HCT116 (cell line): ENCODE measurements at regions not wholly inside any gene's neighbourhood (a gene's known extent, or its start where the extent isn't known, plus 50 kb on each side); places are given as distances from the start of the nearest gene placed in this dataset.

ENCODE experiments used
- ATAC-seq: fragments of 200-7000 bp; cut with Tn5 transposase; 2 replicates; pipeline ENCODE4 v1.9.1; 2020; ENCODE audit warnings: mild to moderate bottlenecking, moderate library complexity
- BruUV-seq: library from RNA; stranded (reverse); fragments of 400-500 nt; replicated peaks from 2 replicates; lab custom pipeline; 2021; lab: Mats Ljungman, UMichigan
- CTCF ChIA-PET: fragments of 300-600 bp; sonication (Branson Sonifier 250); formaldehyde crosslinking; loops from one replicate; lab custom pipeline; 2021; ENCODE audit warnings: antibody characterized with exemption; lab: Charles Lee
- POLR2A ChIA-PET: fragments of 300-600, 350-600 bp; sonication (Branson Sonifier 250); formaldehyde crosslinking; loops from one replicate; lab custom pipeline; 2021; ENCODE audit warnings: antibody characterized with exemption; lab: Charles Lee
- RAD21 ChIA-PET, 2 experiments: fragments of 300-600 bp; sonication (Branson Sonifier 250); formaldehyde crosslinking; loops; one replicate each; lab custom pipeline; 2023; ENCODE audit warnings: low total read pairs in 2 of 2; ENCODE audit not compliant: uncharacterized antibody in 2 of 2, unreplicated experiment in 2 of 2, low non-redundant PET in 1 of 2; lab: Charles Lee
- DNase-seq: peaks from one replicate; pipeline ENCODE4 v3.0.0-alpha.2; 2010; ENCODE audit warnings: low read depth, low spot score
- H2AFZ ChIP-seq: fragments of 200-600 bp; shearing (Covaris generic), sonication (generic); 2 replicates; pipeline ENCODE4 v1.6.1; 2017; ENCODE audit warnings: low read depth, mixed run types, mixed read lengths, antibody characterized with exemption, low read length; ENCODE audit not compliant: poor library complexity, severe bottlenecking
- H3K27ac ChIP-seq: 2 replicates; pipeline ENCODE4 v1.5.1; 2012; ENCODE audit warnings: low read depth, low read length
- H3K27me3 ChIP-seq: fragments of 200-600 bp; sonication (generic); 2 replicates; pipeline ENCODE4 v1.6.1; 2016; ENCODE audit warnings: mixed run types, low read length, mixed read lengths; ENCODE audit not compliant: insufficient read depth
- H3K36me3 ChIP-seq, 2 experiments: fragments of 200-500 bp in 1 of 2; fragments of 200-600 bp in 1 of 2; sonication (Bioruptor generic) in 1 of 2; sonication (generic) in 1 of 2; 2 replicates each; pipeline versions ENCODE4 v1.5.1 to v1.6.1; 2014 to 2016; ENCODE audit warnings: low read length in 2 of 2, inconsistent platforms in 1 of 2, mixed read lengths in 1 of 2, mixed run types in 1 of 2; ENCODE audit not compliant: insufficient read depth in 2 of 2, control insufficient read depth in 1 of 2
- H3K4me1 ChIP-seq, 2 experiments: fragments of 200-600 bp in 1 of 2; sonication (generic) in 1 of 2; 2 replicates each; pipeline versions ENCODE4 v1.5.1 to v1.6.1; 2012 to 2017; ENCODE audit warnings: low read length in 2 of 2, inconsistent platforms in 1 of 2, mild to moderate bottlenecking in 1 of 2, mixed read lengths in 1 of 2, mixed run types in 1 of 2, moderate library complexity in 1 of 2; ENCODE audit not compliant: insufficient read depth in 2 of 2, control insufficient read depth in 1 of 2
- H3K4me2 ChIP-seq: fragments of 200-600 bp; sonication (generic); 2 replicates; pipeline ENCODE4 v1.6.1; 2017; ENCODE audit warnings: mixed run types, low read length, mixed read lengths
- H3K4me3 ChIP-seq, 2 experiments: fragments of 200-600 bp in 1 of 2; sonication (generic) in 1 of 2; replicated peaks in 1 of 2; 2 replicates each; pipeline ENCODE4 v1.5.1; 2011 to 2016; ENCODE audit warnings: low read length in 2 of 2, control low read depth in 1 of 2, low read depth in 1 of 2, mild to moderate bottlenecking in 1 of 2, mixed read lengths in 1 of 2, mixed run types in 1 of 2
- H3K79me2 ChIP-seq: fragments of 200-600 bp; sonication (generic); 2 replicates; pipeline ENCODE4 v1.6.1; 2017; ENCODE audit warnings: mild to moderate bottlenecking, mixed run types, low read length, moderate library complexity, mixed read lengths; ENCODE audit not compliant: insufficient read depth
- H3K9ac ChIP-seq: fragments of 200-600 bp; sonication (generic); 2 replicates; pipeline ENCODE4 v1.6.1; 2016; ENCODE audit warnings: low read length, mixed read lengths
- H3K9me2 ChIP-seq: fragments of 200-600 bp; sonication (generic), shearing (Covaris generic); 2 replicates; pipeline ENCODE4 v1.6.1; 2017; ENCODE audit warnings: mixed run types, mild to moderate bottlenecking, moderate library complexity; ENCODE audit not compliant: insufficient read depth
- H3K9me3 ChIP-seq, 2 experiments: fragments of 200-500 bp in 1 of 2; fragments of 200-600 bp in 1 of 2; sonication (Bioruptor generic) in 1 of 2; sonication (generic) in 1 of 2; 2 replicates each; pipeline ENCODE4 v1.6.1; 2014 to 2017; ENCODE audit warnings: low read length in 2 of 2, mixed read lengths in 2 of 2, inconsistent platforms in 1 of 2, low read depth in 1 of 2, mild to moderate bottlenecking in 1 of 2, mixed run types in 1 of 2, moderate library complexity in 1 of 2; ENCODE audit not compliant: control insufficient read depth in 1 of 2, insufficient read depth in 1 of 2
- H4K20me1 ChIP-seq: fragments of 200-600 bp; sonication (generic), shearing (Covaris generic); 2 replicates; pipeline ENCODE4 v1.6.1; 2017; ENCODE audit warnings: mixed run types, mild to moderate bottlenecking, moderate library complexity; ENCODE audit not compliant: insufficient read depth
- ATF3 ChIP-seq: IDR thresholded peaks from 2 replicates; pipeline ENCODE4 v1.6.1; 2012
- CBX3 ChIP-seq: IDR thresholded peaks from 2 replicates; pipeline ENCODE4 v1.6.1; 2012; ENCODE audit warnings: low read depth
- ELF1 ChIP-seq: IDR thresholded peaks from 2 replicates; pipeline ENCODE4 v1.6.1; 2012; ENCODE audit warnings: low read depth, borderline replicate concordance
- JUND ChIP-seq: IDR thresholded peaks from 2 replicates; pipeline ENCODE4 v1.6.1; 2012
- POLR2A ChIP-seq: IDR thresholded peaks from 2 replicates; pipeline ENCODE4 v1.7.0; 2011; ENCODE audit warnings: borderline replicate concordance; ENCODE audit not compliant: insufficient read depth, insufficient read length; ENCODE audit errors: extremely low read depth
- POLR2AphosphoS5 ChIP-seq: IDR thresholded peaks from 2 replicates; pipeline ENCODE4 v1.6.1; 2011; ENCODE audit warnings: mild to moderate bottlenecking, low read depth, low read length, moderate library complexity
- REST ChIP-seq: IDR thresholded peaks from 2 replicates; pipeline ENCODE4 v1.6.1; 2012; ENCODE audit warnings: low read depth
- SIN3A ChIP-seq: IDR thresholded peaks from 2 replicates; pipeline ENCODE4 v1.6.1; 2012; ENCODE audit warnings: low read depth
- SP1 ChIP-seq: IDR thresholded peaks from 2 replicates; pipeline ENCODE4 v1.6.1; 2012; ENCODE audit warnings: low read depth
- TCF7L2 ChIP-seq: IDR thresholded peaks from 2 replicates; pipeline ENCODE4 v1.7.0; 2011; ENCODE audit warnings: borderline replicate concordance, inconsistent platforms; ENCODE audit not compliant: insufficient read depth, insufficient read length; ENCODE audit errors: extremely low read depth
- YY1 ChIP-seq: IDR thresholded peaks from 2 replicates; pipeline ENCODE4 v1.6.1; 2011; ENCODE audit warnings: low read length, low read depth, moderate library complexity, mild to moderate bottlenecking; ENCODE audit not compliant: insufficient replicate concordance; ENCODE audit errors: extremely low read depth
- ZNF274 ChIP-seq: fragments of 200-500 bp; sonication (Bioruptor generic); IDR thresholded peaks from 2 replicates; pipeline ENCODE4 v1.6.1; 2014; ENCODE audit warnings: mild to moderate bottlenecking, low read depth, low read length, inconsistent platforms
- intact Hi-C: fragments of 100-400 bp; cut with micrococcal nuclease; formaldehyde crosslinking; loops from 2 replicates; pipeline ENCODE4 v1.10.0; 2022

- ChIA-PET RAD21 (no interaction called here), POLR2A (no interaction called here), CTCF (no interaction called here)
- DNase-seq (no peak), ATAC-seq (no peak)
- intact Hi-C loops: no loop called here
- Histone ChIP-seq H3K79me2 (no peaks in the 10 kb centered on the region), H3K4me2 (no peak overlapping the region), H3K36me3 (no peaks in the 10 kb centered on the region), H3K9ac (no peak overlapping the region), H3K9me3 (no peaks in the 10 kb centered on the region), H3K4me3 (no peak overlapping the region), H2AFZ (no peak overlapping the region), H3K9me2 (no peaks in the 10 kb centered on the region), H3K4me1 (no peaks in the 10 kb centered on the region), H4K20me1 (no peaks in the 10 kb centered on the region), H3K27me3 (no peaks in the 10 kb centered on the region), H3K27ac (no peak overlapping the region)
- BruUV-seq: no TSS peak
- no peak for TF ChIP-seq CBX3
- TF ChIP-seq JUND: no peak
- no peak for TF ChIP-seq ATF3
- TF ChIP-seq SP1: no peak
- TF ChIP-seq ZNF274: no peak
- TF ChIP-seq POLR2AphosphoS5: no peak
- no peak for TF ChIP-seq POLR2A
- TF ChIP-seq YY1: no peak
- no peak for TF ChIP-seq ELF1
- TF ChIP-seq REST: no peak
- no peak for TF ChIP-seq TCF7L2
- TF ChIP-seq SIN3A: no peak
Observed at GRCh38 chr10:58985216-58985615, 191.2 kb upstream of the PHYHIPL start.
